ENCODE measurements at regions not wholly inside any gene's neighbourhood (a gene's known extent, or its start where the extent isn't known, plus 50 kb on each side); places are given as distances from the start of the nearest gene placed in this dataset.

DNA sequence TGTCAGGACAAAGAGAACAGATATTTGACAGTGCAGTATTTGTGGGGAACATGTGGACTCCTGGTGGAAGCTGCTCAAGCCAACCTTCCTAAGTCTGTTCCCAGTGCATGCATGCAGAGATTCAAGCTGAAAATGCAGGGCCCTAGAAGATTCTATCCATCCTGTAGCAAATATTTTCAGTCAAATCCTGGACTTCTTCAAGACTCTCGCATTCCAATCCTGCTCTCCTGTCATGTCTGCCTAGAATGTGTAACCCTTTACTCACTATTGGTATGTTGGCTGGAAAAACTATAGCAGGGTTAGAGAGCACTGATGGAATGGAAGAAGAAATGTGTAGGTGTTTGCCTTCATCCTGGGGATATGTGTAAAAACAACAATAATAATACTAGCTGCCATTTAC, 385.6 kb upstream of the PKN2 start:
- intact Hi-C loops (cut with micrococcal nuclease; ENCODE audit: unreplicated experiment), result no loop called here
- Histone ChIP-seq H3K27ac (ENCODE audit: low read depth, low read length, poor library complexity, severe bottlenecking) (no peak overlapping the region), H3K9me3 (ENCODE audit: low read depth, low read length, poor library complexity, severe bottlenecking) (no peaks in the 10 kb centered on the region), H3K36me3 (ENCODE audit: insufficient read depth, low read length, poor library complexity, severe bottlenecking) (no peaks in the 10 kb centered on the region), H3K4me1 (ENCODE audit: insufficient read depth, low read length, poor library complexity, severe bottlenecking) (no peaks in the 10 kb centered on the region), H3K4me3 (ENCODE audit: low read depth, low read length, poor library complexity, severe bottlenecking) (no peak overlapping the region), H3K27me3 (replicated peaks; ENCODE audit: insufficient read depth, low read depth, low read length, poor library complexity) (no peaks in the 10 kb centered on the region)
- DNase-seq (ENCODE audit: low spot score), result no peak
- ChIA-PET POLR2A (ENCODE audit: low non-redundant PET) (no interaction called here), CTCF (no interaction called here)
- TF ChIP-seq CTCF (conservative IDR thresholded peaks at IDR 0.05; ENCODE audit: low read depth, low read length), result no peak
- BruUV-seq (replicated peaks), result no TSS peak

GRCh38 chr1:88300752-88301263, 383.3 kb upstream of the PKN2 start:
- ChIA-PET POLR2A (ENCODE audit: low non-redundant PET) (no interaction called here), CTCF (no interaction called here)
- TF ChIP-seq EZH2 (IDR thresholded peaks at IDR 0.05; ENCODE audit: borderline replicate concordance, low read depth, low read length, poor library complexity, severe bottlenecking), result no peak
- no peak for TF ChIP-seq CTCF (conservative IDR thresholded peaks at IDR 0.05; ENCODE audit: low read depth, low read length)
- H3K4me3 ChIP-seq (ENCODE audit: low read depth, low read length, poor library complexity, severe bottlenecking), result no peak overlapping the region
- BruUV-seq (replicated peaks), result no TSS peak
- H3K36me3 ChIP-seq (ENCODE audit: insufficient read depth, low read length, poor library complexity, severe bottlenecking), result no peaks in the 10 kb centered on the region
- no peaks in the 10 kb centered on the region for H3K27me3 ChIP-seq (replicated peaks; ENCODE audit: insufficient read depth, low read depth, low read length, poor library complexity)
- no peaks in the 10 kb centered on the region for H3K4me1 ChIP-seq (ENCODE audit: insufficient read depth, low read length, poor library complexity, severe bottlenecking)
- H3K27ac ChIP-seq (ENCODE audit: low read depth, low read length, poor library complexity, severe bottlenecking), result no peak overlapping the region
- intact Hi-C loops (cut with micrococcal nuclease; ENCODE audit: unreplicated experiment), result loop anchor here (10.0 kb wide), 1 partner anchor 1006 kb away; no protein-coding TSS in a partner anchor
- DNase-seq (ENCODE audit: low spot score), result no peak
- no peaks in the 10 kb centered on the region for H3K9me3 ChIP-seq (ENCODE audit: low read depth, low read length, poor library complexity, severe bottlenecking)

DNA sequence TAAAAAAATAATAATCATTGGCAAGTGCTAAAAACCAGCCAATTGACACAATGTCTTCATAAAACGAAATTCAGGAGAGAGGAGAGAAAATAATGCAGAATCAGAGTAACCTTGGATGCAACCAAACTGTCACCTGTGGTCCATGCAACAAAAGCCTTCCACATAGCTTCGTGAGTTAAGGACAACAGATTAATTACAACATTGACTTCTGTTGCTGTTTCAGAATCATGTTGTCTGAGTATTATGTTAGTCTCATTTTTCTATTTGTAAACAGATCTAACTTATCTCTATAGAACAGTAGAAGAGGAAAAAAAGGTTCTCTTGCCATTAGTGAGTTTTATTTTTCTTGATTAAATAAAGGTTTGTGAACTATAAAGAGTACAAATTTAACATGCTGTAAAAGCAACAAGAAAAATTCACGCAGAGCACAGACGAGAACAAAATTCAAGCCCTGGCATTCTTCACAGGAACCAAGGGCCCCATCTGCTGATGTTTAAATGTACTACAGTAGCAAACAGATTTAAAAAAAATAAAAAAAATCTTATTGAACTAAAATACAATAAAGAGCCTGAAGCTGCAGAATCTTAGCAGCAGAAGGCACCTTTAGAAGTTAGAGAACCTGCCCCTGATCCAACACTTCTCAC, 381.1 kb upstream of the PKN2 start:
- H3K27ac ChIP-seq (ENCODE audit: low read depth, low read length, poor library complexity, severe bottlenecking), result no peak overlapping the region
- no TSS peak for BruUV-seq (replicated peaks)
- no peaks in the 10 kb centered on the region for H3K9me3 ChIP-seq (ENCODE audit: low read depth, low read length, poor library complexity, severe bottlenecking)
- H3K27me3 ChIP-seq (replicated peaks; ENCODE audit: insufficient read depth, low read depth, low read length, poor library complexity), result no peaks in the 10 kb centered on the region
- ChIA-PET CTCF (interaction anchor here (0.7 to 1.7 kb wide), 3 partner anchors 122 to 246 kb away, joined by 3 to 6 read pairs (median 3); no protein-coding TSS in a partner anchor), POLR2A (ENCODE audit: low non-redundant PET) (no interaction called here)
- no peak overlapping the region for H3K4me3 ChIP-seq (ENCODE audit: low read depth, low read length, poor library complexity, severe bottlenecking)
- intact Hi-C loops (cut with micrococcal nuclease; ENCODE audit: unreplicated experiment), result loop anchor here (2.0 to 10.0 kb wide), 2 partner anchors 122 to 1008 kb away; no protein-coding TSS in a partner anchor
- peak; percentile 38 for DNase-seq (ENCODE audit: low spot score)
- no peaks in the 10 kb centered on the region for H3K4me1 ChIP-seq (ENCODE audit: insufficient read depth, low read length, poor library complexity, severe bottlenecking)
- no peaks in the 10 kb centered on the region for H3K36me3 ChIP-seq (ENCODE audit: insufficient read depth, low read length, poor library complexity, severe bottlenecking)
- TF ChIP-seq EZH2 (IDR thresholded peaks at IDR 0.05; ENCODE audit: borderline replicate concordance, low read depth, low read length, poor library complexity, severe bottlenecking), result no peak
- peak; percentile 60 for TF ChIP-seq CTCF (conservative IDR thresholded peaks at IDR 0.05; ENCODE audit: low read depth, low read length)

Measured in A673 (cell line).